ENCODE measurements at regions not wholly inside any gene's neighbourhood (a gene's known extent, or its start where the extent isn't known, plus 50 kb on each side); places are given as distances from the start of the nearest gene placed in this dataset.
"Not testable (repeated sequence)": the region's sequence is repeated elsewhere in the genome, so short reads cannot be mapped to it uniquely, and the experiment has no call there.

DNA sequence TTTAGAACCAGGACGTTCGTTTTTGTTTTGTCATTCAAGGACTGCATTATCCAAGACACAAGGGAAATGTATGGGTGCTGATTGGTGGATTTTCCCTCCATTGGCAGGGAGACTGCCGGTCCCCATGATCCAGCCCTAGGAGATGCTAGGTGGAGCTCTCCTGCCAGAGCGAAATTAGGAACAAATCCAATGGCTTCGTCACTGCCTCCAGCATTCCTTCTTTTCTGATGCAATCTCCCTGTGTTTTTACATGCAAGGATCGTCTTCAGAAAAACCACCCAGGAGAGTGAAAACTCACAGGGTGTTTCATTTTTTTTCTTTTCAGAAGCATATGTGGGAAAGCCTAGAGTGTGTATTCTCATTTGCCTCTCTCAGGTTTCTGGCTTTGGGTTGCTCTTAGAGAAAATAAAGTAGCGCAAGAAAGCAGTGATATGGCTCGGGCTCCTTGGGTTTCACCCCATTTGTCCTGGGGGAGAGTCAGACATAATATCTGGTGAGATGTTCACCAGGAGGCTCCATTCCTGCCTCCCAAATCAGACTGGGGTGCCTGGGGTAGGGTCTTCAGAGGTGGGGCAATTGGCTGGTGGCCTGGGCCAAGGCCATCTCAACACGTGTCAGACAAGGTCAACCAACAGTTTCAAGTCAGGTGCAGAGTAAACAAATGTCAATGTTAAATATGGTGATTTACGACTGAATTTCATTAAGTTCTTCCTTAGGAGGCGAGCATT is 450.9 kb upstream of the MKI67 start:
- DNase-seq (ENCODE audit: low spot score), result no peak

DNA sequence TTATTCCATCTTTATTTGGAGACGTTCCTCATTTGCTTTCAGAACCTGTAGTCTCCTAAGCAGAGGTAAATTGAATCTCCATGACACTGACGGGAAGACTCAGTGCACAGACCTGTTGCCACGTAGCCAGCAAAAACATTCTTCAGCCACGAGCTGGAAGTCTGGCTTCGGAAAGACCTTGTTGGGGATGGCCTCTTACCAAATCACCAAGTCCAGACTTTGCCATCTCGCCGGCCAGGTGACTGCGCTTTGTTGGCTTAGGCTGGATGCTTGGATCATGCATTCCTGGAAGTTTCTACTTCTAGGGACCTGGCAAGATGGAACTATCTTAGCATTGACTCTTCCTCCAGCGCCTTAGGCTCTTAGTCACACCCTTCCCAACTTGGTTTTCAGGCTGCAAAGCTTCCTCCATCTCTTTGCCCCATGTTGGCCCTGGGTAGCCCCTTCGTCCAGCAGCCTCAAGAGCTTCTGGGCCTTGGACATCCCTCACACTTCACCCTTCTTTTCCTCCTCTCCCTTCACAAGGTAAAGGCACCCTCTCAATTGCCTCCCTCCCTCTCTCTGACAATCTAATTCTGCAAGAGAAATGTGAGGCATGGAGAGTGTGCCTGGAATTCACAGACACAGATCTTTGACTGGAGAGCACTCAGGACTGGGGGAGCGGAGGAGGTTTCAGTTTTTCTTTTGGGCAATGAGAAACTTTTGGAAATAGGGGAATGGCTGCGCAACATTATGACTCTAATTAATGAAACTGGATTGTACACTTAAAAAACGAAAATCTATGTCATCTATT is 451.9 kb upstream of the MKI67 start:
- TF ChIP-seq, protein P1, sequence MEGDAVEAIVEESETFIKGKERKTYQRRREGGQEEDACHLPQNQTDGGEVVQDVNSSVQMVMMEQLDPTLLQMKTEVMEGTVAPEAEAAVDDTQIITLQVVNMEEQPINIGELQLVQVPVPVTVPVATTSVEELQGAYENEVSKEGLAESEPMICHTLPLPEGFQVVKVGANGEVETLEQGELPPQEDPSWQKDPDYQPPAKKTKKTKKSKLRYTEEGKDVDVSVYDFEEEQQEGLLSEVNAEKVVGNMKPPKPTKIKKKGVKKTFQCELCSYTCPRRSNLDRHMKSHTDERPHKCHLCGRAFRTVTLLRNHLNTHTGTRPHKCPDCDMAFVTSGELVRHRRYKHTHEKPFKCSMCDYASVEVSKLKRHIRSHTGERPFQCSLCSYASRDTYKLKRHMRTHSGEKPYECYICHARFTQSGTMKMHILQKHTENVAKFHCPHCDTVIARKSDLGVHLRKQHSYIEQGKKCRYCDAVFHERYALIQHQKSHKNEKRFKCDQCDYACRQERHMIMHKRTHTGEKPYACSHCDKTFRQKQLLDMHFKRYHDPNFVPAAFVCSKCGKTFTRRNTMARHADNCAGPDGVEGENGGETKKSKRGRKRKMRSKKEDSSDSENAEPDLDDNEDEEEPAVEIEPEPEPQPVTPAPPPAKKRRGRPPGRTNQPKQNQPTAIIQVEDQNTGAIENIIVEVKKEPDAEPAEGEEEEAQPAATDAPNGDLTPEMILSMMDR (IDR thresholded peaks at IDR 0.05; ENCODE audit: extremely low read depth, missing control alignments), result no peak
- no peak for DNase-seq (ENCODE audit: low spot score)

More for the DNA sequence above, 450.9 kb upstream of the MKI67 start:
- TF ChIP-seq, protein P1 (IDR thresholded peaks at IDR 0.05; ENCODE audit: extremely low read depth, missing control alignments), result no peak

DNA sequence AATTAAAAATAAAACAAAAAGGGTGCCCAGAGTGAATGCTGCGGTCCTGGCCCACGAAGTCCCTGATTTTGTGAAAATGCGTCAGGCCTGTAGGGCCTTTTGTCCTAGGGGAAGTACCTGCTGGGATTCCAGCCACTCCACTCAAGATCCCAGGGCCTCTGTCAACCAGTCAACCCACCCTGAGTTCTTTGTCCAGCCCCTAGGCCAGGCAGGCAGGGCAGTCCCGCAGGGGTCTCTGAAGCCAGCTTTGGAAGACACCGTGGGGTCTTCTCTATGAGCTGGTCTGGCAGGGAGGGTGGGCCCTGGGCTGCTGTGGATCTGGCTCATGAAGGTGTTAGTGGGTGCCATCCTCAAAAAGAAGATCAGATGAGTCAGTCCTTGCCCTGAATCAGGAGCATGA is 452.5 kb upstream of the MKI67 start:
- DNase-seq (ENCODE audit: low spot score), result no peak
- TF ChIP-seq, protein P1 (IDR thresholded peaks at IDR 0.05; ENCODE audit: extremely low read depth, missing control alignments), result no peak

DNA sequence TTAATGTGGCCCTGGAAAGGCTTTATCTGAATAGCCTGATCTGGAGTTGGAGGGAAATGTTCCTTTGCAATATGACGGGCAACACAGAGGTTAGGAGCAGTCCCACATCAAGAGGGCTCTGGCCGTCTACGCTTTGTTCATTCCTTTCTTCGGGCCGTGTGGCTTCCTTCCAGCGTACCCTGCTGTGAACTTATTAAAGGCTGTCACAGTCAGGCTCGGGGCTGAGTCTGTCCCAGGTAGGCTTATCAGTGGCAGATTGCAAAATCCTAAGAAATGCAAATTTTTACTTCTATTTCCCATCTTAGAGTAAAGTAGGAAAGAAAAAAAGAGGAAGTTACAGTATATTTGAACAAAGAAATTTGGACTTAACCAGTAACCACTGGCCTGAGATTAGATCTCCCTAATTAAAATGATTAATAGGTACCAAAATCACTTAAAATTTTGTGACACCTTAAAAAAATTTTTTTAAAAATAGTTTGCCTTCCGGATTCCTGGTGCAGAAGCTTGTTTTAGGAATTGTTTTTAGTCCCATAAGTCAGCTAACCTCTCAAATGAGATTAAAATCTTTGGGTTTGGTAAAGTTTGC is 453.1 kb upstream of the MKI67 start:
- TF ChIP-seq, protein P1 (IDR thresholded peaks at IDR 0.05; ENCODE audit: extremely low read depth, missing control alignments), result no peak
- DNase-seq (ENCODE audit: low spot score), result no peak

DNA sequence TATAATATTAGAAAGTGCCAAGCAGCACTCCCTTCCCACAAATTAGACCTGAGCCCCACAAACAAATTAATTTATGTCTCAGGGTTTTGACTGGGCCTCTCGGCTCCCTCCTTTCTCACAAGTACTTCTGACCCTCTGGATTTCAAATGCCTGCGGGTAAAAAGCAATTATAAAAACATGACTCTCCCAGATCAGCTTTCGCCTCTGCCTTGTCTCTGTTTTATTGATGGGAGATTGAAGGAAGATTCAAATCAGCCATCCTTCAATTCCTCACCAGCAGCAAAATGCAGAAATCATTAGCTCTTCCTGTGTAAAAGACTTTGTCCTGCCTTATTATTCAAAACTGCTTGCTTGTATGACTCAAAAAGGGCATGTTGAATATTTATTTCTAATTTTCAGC is 453.7 kb upstream of the MKI67 start:
- no peak for DNase-seq (ENCODE audit: low spot score)
- TF ChIP-seq, protein P1 (IDR thresholded peaks at IDR 0.05; ENCODE audit: extremely low read depth, missing control alignments), result no peak

DNA sequence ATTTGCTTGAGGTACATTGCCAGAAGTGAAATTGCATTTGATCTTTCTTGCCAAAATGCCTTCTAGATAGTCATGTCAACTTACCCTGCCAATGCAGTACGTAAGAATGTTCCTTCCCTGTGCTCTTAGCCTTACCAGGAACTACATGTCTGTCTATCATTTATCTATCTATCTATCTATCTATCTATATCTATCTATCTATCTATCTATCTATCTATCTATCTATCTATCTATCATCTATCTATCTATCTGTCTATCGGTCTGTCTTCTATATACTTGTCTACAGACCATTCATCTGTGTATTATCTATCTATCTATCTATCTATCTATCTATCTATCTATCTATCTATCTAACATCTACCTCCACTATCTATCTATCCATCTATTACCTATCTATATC is 456.9 kb upstream of the MKI67 start:
- not testable (repeated sequence) for DNase-seq (ENCODE audit: low spot score)

DNA sequence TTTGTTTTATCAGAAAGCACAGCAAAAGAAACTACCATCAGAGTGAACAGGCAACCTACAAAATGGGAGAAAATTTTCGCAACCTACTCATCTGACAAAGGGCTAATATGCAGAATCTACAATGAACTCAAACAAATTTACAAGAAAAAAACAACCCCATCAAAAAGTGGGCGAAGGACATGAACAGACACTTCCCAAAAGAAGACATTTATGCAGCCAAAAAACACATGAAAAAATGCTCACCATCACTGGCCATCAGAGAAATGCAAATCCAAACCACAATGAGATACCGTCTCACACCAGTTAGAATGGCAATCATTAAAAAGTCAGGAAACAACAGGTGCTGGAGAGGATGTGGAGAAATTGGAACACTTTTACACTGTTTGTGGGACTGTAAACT is 460.4 kb upstream of the MKI67 start:
- not testable (repeated sequence) for DNase-seq (ENCODE audit: low spot score)

DNA sequence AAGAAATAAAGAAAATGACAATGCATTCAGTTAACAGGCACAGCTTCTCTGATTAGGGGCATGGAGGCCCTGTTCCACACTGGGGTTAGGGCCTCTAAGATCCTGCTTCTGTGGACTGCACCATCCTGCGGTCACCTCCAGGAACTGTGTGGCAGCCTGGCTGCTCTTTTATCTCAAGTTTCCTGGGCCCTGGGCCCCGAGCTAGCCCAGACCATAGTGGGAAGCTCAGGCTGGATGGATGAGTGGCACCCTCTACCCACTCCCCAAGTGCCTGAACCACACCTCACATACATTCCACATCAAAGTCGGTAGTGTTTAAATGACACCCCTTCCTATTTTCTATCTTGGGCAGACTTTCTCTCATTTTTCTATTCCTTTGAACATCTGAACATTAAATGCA is 461.5 kb upstream of the MKI67 start:
- TF ChIP-seq, protein P1 (IDR thresholded peaks at IDR 0.05; ENCODE audit: extremely low read depth, missing control alignments), result no peak
- no peak for DNase-seq (ENCODE audit: low spot score)
